Tibial nerve (tissue), 4 donors: ENCODE measurements at regions not wholly inside any gene's neighbourhood (a gene's known extent, or its start where the extent isn't known, plus 50 kb on each side); places are given as distances from the start of the nearest gene placed in this dataset.

ENCODE experiments used
- DNase-seq, 2 donors: peaks; one replicate each; pipeline ENCODE4 v3.0.0-alpha.2; 2019; ENCODE audit warnings: low spot score in 2 of 2
- H3K27ac ChIP-seq, 4 donors: fragments of 200-600 bp; sonication (generic) in 3 of 4; one replicate each; pipeline ENCODE4 v1.5.1; 2017 to 2019; ENCODE audit warnings: mild to moderate bottlenecking in 1 of 4
- H3K27me3 ChIP-seq, 2 donors: fragments of 200-600 bp; sonication (generic) in 1 of 2; one replicate each; pipeline versions ENCODE4 v1.5.1 to v1.6.0; 2017 to 2019
- H3K36me3 ChIP-seq, 3 donors: fragments of 200-600 bp; sonication (generic); one replicate each; pipeline ENCODE4 v1.5.1; 2018 to 2019
- H3K4me1 ChIP-seq, 4 donors: fragments of 200-600 bp; sonication (generic) in 3 of 4; one replicate each; pipeline ENCODE4 v1.5.1; 2017 to 2019
- H3K4me3 ChIP-seq, 4 donors: fragments of 200-600 bp; sonication (generic) in 3 of 4; one replicate each; pipeline ENCODE4 v1.5.1; 2017 to 2019; ENCODE audit warnings: mild to moderate bottlenecking in 1 of 4, moderate library complexity in 1 of 4
- H3K9me3 ChIP-seq, 4 donors: fragments of 200-600 bp; sonication (generic) in 3 of 4; one replicate each; pipeline ENCODE4 v1.5.1; 2017 to 2019
- EP300 ChIP-seq, 2 donors: sonication (generic); formaldehyde crosslinking; IDR thresholded peaks; one replicate each; pipeline ENCODE4 v1.6.1; 2017; ENCODE audit warnings: antibody characterized with exemption in 2 of 2, mild to moderate bottlenecking in 1 of 2
- POLR2A ChIP-seq, 2 donors: fragments of 450-650 bp; IDR thresholded peaks; one replicate each; pipeline ENCODE4 v1.6.1; 2017; ENCODE audit warnings: antibody characterized with exemption in 2 of 2, mild to moderate bottlenecking in 2 of 2, moderate library complexity in 2 of 2
- WGBS, 2 donors: methylation state at CpG; one replicate each; pipeline ENCODE4 v1.1.5; 2018; 5-methylcytosine and 5-hydroxymethylcytosine counted together
- TF ChIP-seq, protein P1 (sequence below), 5 experiments: fragments of 200-600 bp in 3 of 5; fragments of 450-650 bp in 2 of 5; sonication (generic) in 3 of 5; IDR thresholded peaks; one replicate each; pipeline ENCODE4 v1.5.1; 2016 to 2019; ENCODE audit warnings: antibody characterized with exemption in 5 of 5, mild to moderate bottlenecking in 3 of 5, moderate library complexity in 2 of 5

DNA sequence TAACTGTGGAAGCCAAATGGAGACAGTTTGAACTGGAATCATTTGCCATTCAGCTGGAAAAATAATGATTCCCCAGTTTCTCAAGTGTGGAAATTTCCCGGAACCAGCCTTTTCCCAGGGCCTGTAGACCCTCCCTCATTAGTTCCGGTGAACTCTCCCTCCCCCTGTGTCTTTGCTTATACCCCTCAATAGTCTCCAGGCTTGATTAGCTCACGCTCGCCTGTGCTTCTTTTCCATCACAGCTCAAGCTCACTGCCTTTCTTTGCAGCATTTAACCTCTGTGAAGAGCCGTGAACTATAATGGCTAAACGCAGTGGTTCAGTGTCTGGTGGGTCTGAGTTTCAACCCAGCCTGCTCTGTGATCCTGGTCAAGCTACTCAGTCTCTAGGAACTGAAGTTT is 690.8 kb downstream of the INHBA start:
- WGBS, 2 donors = 51 to 54% methylated on average over 6 of the region's 6 CpGs
- peak overlapping the region in 1 of 4 donors; percentile 22 for H3K27ac ChIP-seq

GRCh38 chr7:41010967-41011366 is 691.9 kb downstream of the INHBA start:
- Histone ChIP-seq H3K4me3 (no peak overlapping the region), H3K27me3 (no peaks in the 10 kb centered on the region), H3K27ac (peak overlapping the region in 1 of 4 donors; percentile 29), H3K9me3 (no peaks in the 10 kb centered on the region), H3K4me1 (peaks cover 0 to 33% (median 0%) of the 10 kb centered on the region in 4 donors), H3K36me3 (no peaks in the 10 kb centered on the region)
- no peak for TF ChIP-seq EP300 (IDR thresholded peaks at IDR 0.05)
- no peak for TF ChIP-seq POLR2A (IDR thresholded peaks at IDR 0.05)
- TF ChIP-seq, protein P1, sequence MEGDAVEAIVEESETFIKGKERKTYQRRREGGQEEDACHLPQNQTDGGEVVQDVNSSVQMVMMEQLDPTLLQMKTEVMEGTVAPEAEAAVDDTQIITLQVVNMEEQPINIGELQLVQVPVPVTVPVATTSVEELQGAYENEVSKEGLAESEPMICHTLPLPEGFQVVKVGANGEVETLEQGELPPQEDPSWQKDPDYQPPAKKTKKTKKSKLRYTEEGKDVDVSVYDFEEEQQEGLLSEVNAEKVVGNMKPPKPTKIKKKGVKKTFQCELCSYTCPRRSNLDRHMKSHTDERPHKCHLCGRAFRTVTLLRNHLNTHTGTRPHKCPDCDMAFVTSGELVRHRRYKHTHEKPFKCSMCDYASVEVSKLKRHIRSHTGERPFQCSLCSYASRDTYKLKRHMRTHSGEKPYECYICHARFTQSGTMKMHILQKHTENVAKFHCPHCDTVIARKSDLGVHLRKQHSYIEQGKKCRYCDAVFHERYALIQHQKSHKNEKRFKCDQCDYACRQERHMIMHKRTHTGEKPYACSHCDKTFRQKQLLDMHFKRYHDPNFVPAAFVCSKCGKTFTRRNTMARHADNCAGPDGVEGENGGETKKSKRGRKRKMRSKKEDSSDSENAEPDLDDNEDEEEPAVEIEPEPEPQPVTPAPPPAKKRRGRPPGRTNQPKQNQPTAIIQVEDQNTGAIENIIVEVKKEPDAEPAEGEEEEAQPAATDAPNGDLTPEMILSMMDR (IDR thresholded peaks at IDR 0.05) = no peak
- no peak for DNase-seq
- 46 to 51% methylated on average over 4 of the region's 4 CpGs for WGBS, 2 donors

More for the DNA sequence above, 690.8 kb downstream of the INHBA start:
- Histone ChIP-seq H3K4me3 (no peak overlapping the region), H3K27me3 (no peaks in the 10 kb centered on the region), H3K36me3 (no peaks in the 10 kb centered on the region), H3K9me3 (no peaks in the 10 kb centered on the region), H3K4me1 (peaks cover 0 to 24% (median 0%) of the 10 kb centered on the region in 4 donors)
- DNase-seq = no peak
- TF ChIP-seq, protein P1 (IDR thresholded peaks at IDR 0.05) = no peak
- no peak for TF ChIP-seq EP300 (IDR thresholded peaks at IDR 0.05)
- TF ChIP-seq POLR2A (IDR thresholded peaks at IDR 0.05) = no peak

- 73 to 76% methylated on average over 3 of the region's 3 CpGs for WGBS, 2 donors
- H3K36me3 ChIP-seq = no peaks in the 10 kb centered on the region
- H3K27me3 ChIP-seq = no peaks in the 10 kb centered on the region
- H3K27ac ChIP-seq = peak overlapping the region in 2 of 4 donors; percentile 17 to 18
- no peak overlapping the region for H3K4me3 ChIP-seq
- TF ChIP-seq POLR2A (IDR thresholded peaks at IDR 0.05) = no peak
- peak in 1 of 2 donors; percentile 72 for TF ChIP-seq EP300 (IDR thresholded peaks at IDR 0.05)
- TF ChIP-seq, protein P1 (IDR thresholded peaks at IDR 0.05) = no peak
- peaks cover 0 to 39% (median 0%) of the 10 kb centered on the region in 4 donors for H3K4me1 ChIP-seq
- no peaks in the 10 kb centered on the region for H3K9me3 ChIP-seq
- peak in 1 of 2 donors; percentile 54 for DNase-seq
Measured at GRCh38 chr7:41010418-41010817, 692.5 kb downstream of the INHBA start.

DNA sequence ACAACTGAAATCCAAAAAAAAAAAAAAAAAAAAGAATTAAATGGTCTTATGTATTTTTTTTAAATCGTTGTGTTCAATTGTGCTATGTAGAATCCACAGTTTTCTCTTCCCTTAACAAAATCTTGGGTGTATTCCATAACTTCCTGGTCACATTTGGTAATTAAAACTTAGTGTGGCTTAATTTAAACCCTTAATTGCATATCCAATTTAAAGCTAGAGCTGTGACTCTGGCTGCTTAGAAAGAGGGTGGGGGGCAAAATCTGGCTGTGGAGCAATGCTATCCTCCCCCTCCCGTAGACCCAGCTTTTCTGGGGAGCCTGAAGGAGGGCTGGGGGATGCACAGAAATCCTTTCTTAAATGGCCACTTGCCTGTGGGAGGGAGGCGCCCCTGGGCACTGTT is 695.1 kb downstream of the INHBA start:
- Histone ChIP-seq H3K9me3 (no peaks in the 10 kb centered on the region), H3K27ac (no peak overlapping the region), H3K36me3 (no peaks in the 10 kb centered on the region), H3K27me3 (no peaks in the 10 kb centered on the region), H3K4me1 (peaks cover 0 to 45% (median 2%) of the 10 kb centered on the region in 4 donors), H3K4me3 (no peak overlapping the region)
- DNase-seq = no peak
- 81 to 84% methylated on average over 3 of the region's 3 CpGs for WGBS, 2 donors
- TF ChIP-seq POLR2A (IDR thresholded peaks at IDR 0.05) (no peak), EP300 (IDR thresholded peaks at IDR 0.05) (no peak)

DNA sequence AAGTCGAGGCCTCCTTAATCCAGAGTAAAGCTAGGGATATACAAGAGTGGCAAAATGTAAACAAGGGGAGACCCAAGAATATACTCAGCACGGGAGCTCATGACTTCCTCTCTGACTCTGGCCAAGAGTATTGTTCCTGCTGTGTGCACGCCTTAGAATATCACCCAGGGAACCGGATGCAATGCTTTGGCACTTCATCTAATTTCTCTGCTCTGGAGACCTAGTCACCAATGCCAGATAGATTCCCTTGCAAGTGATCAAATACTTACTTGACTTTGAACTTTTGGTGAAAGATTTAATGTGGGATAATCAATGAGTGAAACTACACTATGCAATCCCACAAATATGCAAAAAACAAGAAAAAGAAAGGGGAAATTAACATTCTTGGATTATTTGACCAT is 695.5 kb downstream of the INHBA start:
- peaks cover 0 to 45% (median 2%) of the 10 kb centered on the region in 4 donors for H3K4me1 ChIP-seq

DNA sequence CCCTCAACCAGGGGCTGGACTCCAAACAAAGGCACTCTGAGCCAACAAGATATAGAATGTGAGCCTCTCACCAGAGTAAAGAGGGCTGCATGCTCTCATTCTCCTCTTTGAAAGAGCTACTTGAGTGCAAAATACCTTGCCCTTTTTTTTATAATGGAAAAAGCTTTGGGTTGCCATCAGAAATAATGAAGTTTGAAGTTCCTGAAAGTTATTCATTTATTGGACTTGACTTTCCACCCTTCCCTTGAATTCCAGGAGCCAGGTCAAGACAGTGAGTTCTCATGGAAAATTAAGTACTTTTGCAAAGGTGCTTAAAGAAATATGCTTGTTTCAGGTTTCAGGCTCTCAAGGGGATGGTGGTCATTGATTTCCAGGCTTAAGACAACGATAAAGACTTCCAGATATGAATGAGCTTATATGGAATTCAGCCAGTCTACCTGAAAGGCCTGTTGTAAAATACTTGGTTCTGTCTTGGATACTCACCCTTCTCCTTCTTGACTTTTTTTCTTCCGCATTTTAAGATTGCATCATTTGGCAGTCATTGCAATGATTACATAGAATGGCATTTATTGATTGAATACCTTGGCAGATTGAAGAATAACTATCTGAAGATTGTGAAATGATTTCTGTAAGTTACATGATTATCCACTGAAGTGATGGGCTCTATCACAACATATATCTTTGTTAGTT is 696.4 kb downstream of the INHBA start:
- Histone ChIP-seq H3K36me3 (no peaks in the 10 kb centered on the region), H3K4me3 (no peak overlapping the region), H3K9me3 (no peaks in the 10 kb centered on the region), H3K4me1 (peaks cover 0 to 37% (median 2%) of the 10 kb centered on the region in 4 donors), H3K27me3 (no peaks in the 10 kb centered on the region), H3K27ac (peak overlapping the region in 2 of 4 donors; percentile 0 to 51)
- TF ChIP-seq, protein P1 (IDR thresholded peaks at IDR 0.05) = no peak
- no peak for TF ChIP-seq POLR2A (IDR thresholded peaks at IDR 0.05)
- no peak for TF ChIP-seq EP300 (IDR thresholded peaks at IDR 0.05)
- DNase-seq = no peak
- WGBS, 2 donors = 67 to 68% methylated on average over 2 of the region's 2 CpGs

More for the DNA sequence above, 695.5 kb downstream of the INHBA start:
- TF ChIP-seq EP300 (IDR thresholded peaks at IDR 0.05) (no peak), POLR2A (IDR thresholded peaks at IDR 0.05) (no peak)
- DNase-seq = no peak
- H3K4me3 ChIP-seq = no peak overlapping the region
- H3K27ac ChIP-seq = no peak overlapping the region
- no peaks in the 10 kb centered on the region for H3K27me3 ChIP-seq
- H3K9me3 ChIP-seq = no peaks in the 10 kb centered on the region
- WGBS, 2 donors = 44 to 48% methylated on average over 4 of the region's 4 CpGs
- no peaks in the 10 kb centered on the region for H3K36me3 ChIP-seq
